GM12891 (cell line): ENCODE measurements at regions not wholly inside any gene's neighbourhood (a gene's known extent, or its start where the extent isn't known, plus 50 kb on each side); places are given as distances from the start of the nearest gene placed in this dataset.

Experiments used
- POLR2A ChIP-seq: IDR thresholded peaks from 2 replicates; pipeline ENCODE4 v1.6.1; 2011; ENCODE audit warnings: low read depth, low read length, control low read depth
- POLR2AphosphoS5 ChIP-seq: IDR thresholded peaks from 2 replicates; pipeline ENCODE4 v1.6.1; 2011; ENCODE audit warnings: low read depth, low read length, control low read depth

DNA sequence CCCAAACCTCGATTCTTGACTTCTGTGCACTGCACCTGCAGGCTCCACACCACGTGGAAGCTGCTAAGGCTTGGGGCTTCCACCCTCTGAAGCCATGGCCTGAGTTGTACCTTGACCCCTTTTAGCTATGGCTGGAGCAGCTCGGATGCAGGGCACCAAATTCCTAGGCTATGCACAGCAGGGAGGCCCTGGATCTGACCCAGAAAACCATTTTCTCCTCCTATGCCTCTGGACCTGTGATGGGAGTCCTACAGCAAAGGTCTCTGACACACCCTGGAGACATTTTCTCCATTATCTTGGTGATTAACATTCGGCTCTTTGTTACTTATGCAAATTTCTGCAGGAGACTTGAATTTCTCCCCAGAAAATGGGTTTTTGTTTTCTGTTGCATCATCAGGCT lies 309.2 kb upstream of the DDI1 start:
- TF ChIP-seq POLR2AphosphoS5 (no peak), POLR2A (no peak)
